GM19238 (cell line): ENCODE measurements at regions not wholly inside any gene's neighbourhood (a gene's known extent, or its start where the extent isn't known, plus 50 kb on each side); places are given as distances from the start of the nearest gene placed in this dataset.
"Not testable (repeated sequence)": the region's sequence is repeated elsewhere in the genome, so short reads cannot be mapped to it uniquely, and the experiment has no call there.

Experiments
- DNase-seq: peaks from one replicate; pipeline ENCODE4 v3.0.0; 2011; ENCODE audit warnings: low spot score; ENCODE audit not compliant: insufficient read length

GRCh38 chr10:124217031-124217430 lies 123.6 kb upstream of the CHST15 start:
- no peak for DNase-seq

- DNase-seq = no peak
Observed at GRCh38 chr10:124214610-124215375, 121.4 kb upstream of the CHST15 start.

GRCh38 chr10:124213899-124214510 lies 120.6 kb upstream of the CHST15 start:
- no peak for DNase-seq

GRCh38 chr10:124213471-124213870 lies 120.1 kb upstream of the CHST15 start:
- DNase-seq = no peak

- no peak for DNase-seq
Observed at GRCh38 chr10:124212702-124213101, 119.3 kb upstream of the CHST15 start.

- DNase-seq = no peak
Observed at GRCh38 chr10:124211921-124212320, 118.5 kb upstream of the CHST15 start.

GRCh38 chr10:124210263-124210662 lies 116.9 kb upstream of the CHST15 start:
- DNase-seq = no peak

GRCh38 chr10:124207391-124207790 lies 114.0 kb upstream of the CHST15 start:
- DNase-seq = no peak

GRCh38 chr10:124206616-124207015 lies 113.2 kb upstream of the CHST15 start:
- no peak for DNase-seq

GRCh38 chr10:124205432-124205831 lies 112.0 kb upstream of the CHST15 start:
- DNase-seq = no peak

- no peak for DNase-seq
Observed at GRCh38 chr10:124204726-124205125, 111.3 kb upstream of the CHST15 start.

GRCh38 chr10:124200011-124200410 lies 106.6 kb upstream of the CHST15 start:
- DNase-seq = no peak

GRCh38 chr10:124198871-124199270 lies 105.5 kb upstream of the CHST15 start:
- DNase-seq = no peak

GRCh38 chr10:124198125-124198501 lies 104.7 kb upstream of the CHST15 start:
- no peak for DNase-seq

- no peak for DNase-seq
Observed at GRCh38 chr10:124197371-124198124, 104.2 kb upstream of the CHST15 start.

GRCh38 chr10:124196659-124197058 lies 103.3 kb upstream of the CHST15 start:
- DNase-seq = no peak

- DNase-seq = no peak
Observed at GRCh38 chr10:124194199-124194824, 100.9 kb upstream of the CHST15 start.

GRCh38 chr10:124193309-124193696 lies 99.9 kb upstream of the CHST15 start:
- DNase-seq = no peak

- DNase-seq = not testable (repeated sequence)
Observed at GRCh38 chr10:124192664-124193308, 99.4 kb upstream of the CHST15 start.

- DNase-seq = not testable (repeated sequence)
Observed at GRCh38 chr10:124190476-124190875, 97.1 kb upstream of the CHST15 start.

GRCh38 chr10:124186956-124187355 lies 93.6 kb upstream of the CHST15 start:
- DNase-seq = no peak
